GM11168 (cell line): ENCODE measurements at regions not wholly inside any gene's neighbourhood (a gene's known extent, or its start where the extent isn't known, plus 50 kb on each side); places are given as distances from the start of the nearest gene placed in this dataset.

ENCODE experiments used
- in situ Hi-C: fragments of 300-500 bp; cut with MboI; formaldehyde crosslinking; loops from one replicate; pipeline ENCODE4 v1.12.0; 2022; ENCODE audit warnings: low sequenced_read_pairs; ENCODE audit not compliant: unreplicated experiment

DNA sequence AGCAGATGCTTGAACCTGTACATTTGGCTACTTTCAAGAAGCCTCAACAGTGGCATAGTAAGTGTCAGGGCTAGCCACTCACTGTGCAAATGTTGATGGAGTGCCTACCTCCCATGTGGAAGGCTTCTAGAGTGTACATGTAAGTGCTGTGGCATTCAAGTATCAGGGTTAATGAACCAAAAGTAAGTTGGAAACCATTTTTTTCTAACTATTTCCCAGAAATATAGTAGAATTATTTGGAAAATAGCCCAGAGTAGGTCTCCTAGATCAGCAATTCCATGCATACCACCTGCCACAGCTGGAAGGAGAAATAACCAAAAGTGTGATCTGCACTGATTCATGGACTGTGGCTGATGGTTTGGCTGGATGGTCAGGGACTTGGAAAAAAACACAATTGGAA lies 53.3 kb downstream of the FOXD1 start:
- in situ Hi-C loops, result no loop called here

GRCh38 chr5:73394610-73395009 lies 54.0 kb downstream of the FOXD1 start:
- in situ Hi-C loops, result loop anchor here (5.0 kb wide), 1 partner anchor 97 kb away; no protein-coding TSS in a partner anchor

DNA sequence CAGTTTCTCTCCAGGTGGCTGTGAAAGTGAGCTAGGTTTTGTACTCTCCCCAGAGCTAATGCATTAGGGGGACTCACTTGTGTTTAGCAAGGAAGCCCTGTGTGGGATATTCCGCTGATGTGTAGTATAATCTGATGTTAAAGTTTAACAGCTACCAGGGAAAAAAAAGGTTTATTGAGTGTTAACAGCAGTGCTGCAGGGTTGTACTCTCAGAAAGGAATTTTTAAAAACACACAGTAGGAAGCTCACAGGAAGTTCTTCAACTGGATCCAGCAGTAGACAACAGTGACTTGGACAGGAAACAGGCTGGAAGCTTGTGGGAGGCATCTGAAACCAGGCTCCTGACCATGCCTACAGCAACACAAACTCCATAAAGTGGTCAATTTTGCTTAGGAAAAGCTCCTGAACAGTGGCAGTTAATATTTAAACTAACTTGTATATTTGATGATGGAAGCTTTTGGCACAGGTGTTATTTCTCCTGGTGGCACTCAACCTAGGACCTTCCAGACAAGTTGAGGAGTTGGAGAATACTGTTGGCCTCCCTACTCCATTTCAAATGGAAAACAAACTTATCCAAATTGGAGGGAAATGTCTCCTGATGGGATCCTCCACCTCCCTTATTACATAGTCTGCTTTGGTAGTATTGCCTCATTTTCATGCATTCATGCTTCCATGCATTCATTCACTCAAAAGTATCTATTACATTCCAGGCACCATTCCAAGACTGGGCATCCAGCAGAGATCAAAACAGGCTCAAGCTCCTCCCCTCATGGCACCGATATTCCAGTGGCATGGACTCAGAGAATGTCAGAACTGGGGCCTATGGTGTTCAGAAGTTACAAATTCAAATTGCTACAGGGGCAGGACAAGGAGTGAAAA lies 54.7 kb downstream of the FOXD1 start:
- in situ Hi-C loops, result loop anchor here (5.0 kb wide), 1 partner anchor 97 kb away; no protein-coding TSS in a partner anchor

- in situ Hi-C loops, result loop anchor here (5.0 kb wide), 1 partner anchor 95 kb away; no protein-coding TSS in a partner anchor
Measured at GRCh38 chr5:73392775-73393174, 55.8 kb downstream of the FOXD1 start.

GRCh38 chr5:73391441-73391881 lies 57.1 kb downstream of the FOXD1 start:
- in situ Hi-C loops, result loop anchor here (5.0 kb wide), 1 partner anchor 94 kb away; no protein-coding TSS in a partner anchor

DNA sequence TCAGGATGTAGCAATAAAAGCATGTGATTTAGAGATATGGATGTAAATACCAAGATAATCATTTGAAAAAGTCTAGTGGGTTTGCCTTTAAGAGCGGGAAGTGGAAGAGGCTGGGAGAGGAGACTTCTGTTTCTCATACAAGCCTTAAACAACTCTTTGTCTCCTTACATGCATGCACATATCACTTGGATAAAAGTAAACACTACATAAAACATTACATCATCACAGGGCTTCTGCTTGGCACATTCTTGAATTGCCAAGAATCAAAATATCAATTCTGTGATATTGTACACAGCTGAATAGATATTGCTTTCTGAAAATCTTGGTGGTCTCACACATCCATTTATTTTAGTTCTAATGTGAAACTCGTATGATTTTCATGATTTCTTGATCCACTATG lies 57.6 kb downstream of the FOXD1 start:
- in situ Hi-C loops, result loop anchor here (5.0 kb wide), 1 partner anchor 94 kb away; no protein-coding TSS in a partner anchor

GRCh38 chr5:73388740-73389139 lies 59.8 kb downstream of the FOXD1 start:
- in situ Hi-C loops, result no loop called here

GRCh38 chr5:73388306-73388684 lies 60.3 kb downstream of the FOXD1 start:
- in situ Hi-C loops, result no loop called here

GRCh38 chr5:73387601-73388305 lies 60.8 kb downstream of the FOXD1 start:
- in situ Hi-C loops, result no loop called here

GRCh38 chr5:73387149-73387591 lies 61.4 kb downstream of the FOXD1 start:
- in situ Hi-C loops, result no loop called here

DNA sequence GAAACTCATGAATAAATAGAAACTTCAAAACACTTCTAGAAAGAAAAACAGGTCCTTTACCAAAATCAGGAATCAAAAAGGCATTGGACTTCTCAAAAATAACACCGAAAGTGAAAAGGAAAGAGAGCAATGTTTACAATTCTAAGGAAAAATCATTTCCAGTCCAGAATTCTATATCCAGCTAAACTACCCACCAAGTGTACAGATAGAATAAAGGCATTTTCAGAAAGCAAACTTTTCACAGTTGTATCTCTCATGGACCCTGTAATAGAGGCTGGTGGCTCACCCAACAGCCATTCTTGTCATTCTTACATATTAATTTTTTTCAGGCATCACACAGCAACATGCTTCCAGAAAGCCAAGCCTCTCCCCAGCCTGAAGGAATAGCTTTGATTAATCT lies 63.7 kb downstream of the FOXD1 start:
- in situ Hi-C loops, result no loop called here

GRCh38 chr5:73382401-73382740 lies 66.2 kb downstream of the FOXD1 start:
- in situ Hi-C loops, result no loop called here

- in situ Hi-C loops, result no loop called here
Measured at GRCh38 chr5:73381590-73382400, 66.8 kb downstream of the FOXD1 start.

DNA sequence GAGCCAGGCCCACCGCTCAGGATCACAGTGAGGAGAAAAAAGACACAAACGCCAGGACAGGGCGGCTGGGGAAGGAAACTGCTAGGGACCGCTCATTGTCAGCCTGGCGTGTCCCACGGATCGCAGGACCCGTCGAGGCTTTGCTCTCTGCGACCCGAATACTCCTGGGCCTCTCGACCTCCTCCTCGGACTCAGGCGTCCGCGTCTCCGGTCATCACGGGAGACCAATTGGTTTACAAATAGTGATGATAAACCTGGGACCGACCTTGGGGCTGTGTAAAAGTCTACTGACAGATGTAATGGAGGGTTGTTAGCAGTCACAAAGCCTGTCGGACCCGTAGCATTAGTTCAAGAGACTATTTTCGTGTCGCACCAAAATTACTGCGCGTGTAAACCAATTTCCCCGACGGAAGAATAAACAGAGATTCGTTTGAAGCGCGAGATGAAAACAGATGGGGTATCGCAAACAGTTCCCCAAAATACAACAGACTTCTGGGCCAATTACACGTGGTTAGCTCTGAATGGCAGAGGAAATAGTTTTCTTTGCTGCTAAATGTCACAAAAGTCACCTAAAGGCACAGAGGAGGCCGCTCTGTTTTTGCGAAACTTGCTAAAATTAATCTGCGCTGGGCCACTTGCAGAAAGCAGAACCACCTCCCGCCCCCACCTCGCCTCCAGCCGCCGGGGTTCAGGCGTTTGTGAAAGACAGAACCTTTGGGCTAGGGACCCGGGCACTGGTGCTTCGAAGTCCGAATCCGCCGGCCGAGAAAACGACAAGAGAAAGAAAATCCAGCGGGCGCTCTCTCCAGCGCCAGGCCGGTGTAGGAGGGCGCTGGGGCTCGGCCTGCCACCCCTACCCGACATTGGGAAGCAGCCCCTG lies 67.6 kb downstream of the FOXD1 start:
- in situ Hi-C loops, result no loop called here

DNA sequence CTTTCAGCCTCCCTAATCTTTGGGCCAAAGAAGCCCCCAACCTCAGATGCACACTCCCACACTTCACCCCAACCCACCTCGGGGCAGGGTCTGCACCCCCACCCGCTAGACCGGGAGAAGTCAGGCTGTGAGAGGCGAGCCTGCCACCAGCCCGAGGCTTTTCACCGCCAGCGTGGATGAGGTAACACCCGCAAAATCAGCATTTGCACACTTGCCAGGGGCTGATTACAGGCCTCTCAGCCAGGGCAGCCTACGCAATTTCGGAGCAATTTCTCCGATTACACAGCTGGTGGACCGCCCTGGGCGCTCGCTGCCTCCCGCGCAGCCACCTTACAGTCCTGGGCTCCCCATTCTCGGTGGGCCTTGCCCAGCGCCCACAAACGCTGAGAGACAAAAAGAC lies 68.5 kb downstream of the FOXD1 start:
- in situ Hi-C loops, result no loop called here

DNA sequence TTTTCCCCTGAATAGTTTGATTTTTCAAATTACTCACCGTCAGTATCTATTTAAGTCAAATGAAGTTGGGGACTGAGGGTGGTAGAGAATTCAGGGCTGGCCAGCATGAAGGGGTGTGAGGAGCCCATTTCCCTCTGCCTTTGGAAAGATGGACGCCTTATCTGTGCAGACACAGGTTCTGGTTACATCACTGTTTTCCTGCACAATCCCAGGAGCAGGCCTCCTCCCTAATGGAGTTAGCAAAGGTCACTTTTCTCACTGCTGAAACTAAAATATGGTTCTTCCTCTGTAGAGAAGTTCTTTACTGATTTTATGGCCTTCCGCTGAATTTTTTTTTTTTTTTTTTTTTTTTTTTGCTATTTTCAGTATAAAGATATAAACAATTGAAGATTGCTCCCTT lies 69.1 kb downstream of the FOXD1 start:
- in situ Hi-C loops, result no loop called here

GRCh38 chr5:73378765-73379164 lies 69.8 kb downstream of the FOXD1 start:
- in situ Hi-C loops, result no loop called here

GRCh38 chr5:73378070-73378469 lies 70.5 kb downstream of the FOXD1 start:
- in situ Hi-C loops, result no loop called here

DNA sequence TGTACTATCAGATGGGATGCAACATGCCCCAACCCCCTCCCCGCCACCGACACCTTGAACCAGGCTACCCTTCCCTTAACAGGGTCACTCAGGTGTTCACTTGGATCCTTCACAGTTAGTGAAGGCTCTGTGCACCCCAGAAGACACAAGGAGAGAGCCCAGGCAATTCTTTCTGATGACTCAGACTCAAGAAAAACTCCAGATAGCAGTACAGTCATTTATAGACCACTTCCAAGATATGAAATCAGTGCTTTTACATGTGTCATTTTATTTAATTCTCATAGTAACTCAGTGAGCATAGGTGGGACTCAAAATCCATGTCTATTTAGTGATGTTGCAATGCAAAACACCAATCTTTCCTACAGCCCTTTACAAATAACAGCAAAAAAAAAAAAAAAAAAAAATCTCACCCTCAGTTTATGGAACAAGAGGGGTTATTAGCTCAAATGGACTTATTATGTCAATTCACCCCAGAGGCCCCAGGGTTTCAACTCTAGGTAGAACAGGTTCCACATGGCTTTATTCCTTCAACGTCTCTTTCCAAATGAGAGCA lies 71.9 kb downstream of the FOXD1 start:
- in situ Hi-C loops, result no loop called here
